Activated naive CD8-positive, alpha-beta T cell treated with anti-CD3 and anti-CD28 coated beads for 36 hours (primary cell): ENCODE measurements at regions not wholly inside any gene's neighbourhood (a gene's known extent, or its start where the extent isn't known, plus 50 kb on each side); places are given as distances from the start of the nearest gene placed in this dataset.

Experiments
- DNase-seq: peaks from one replicate; pipeline ENCODE4 v3.0.0; 2021
- H3K27ac Mint-ChIP-seq: one replicate; pipeline ENCODE4 v1.8.0; 2022; ENCODE audit warnings: mild to moderate bottlenecking, moderate library complexity, mixed read lengths
- H3K27me3 Mint-ChIP-seq: one replicate; pipeline ENCODE4 v1.8.0; 2022; ENCODE audit warnings: mild to moderate bottlenecking, mixed read lengths
- H3K36me3 Mint-ChIP-seq: one replicate; pipeline ENCODE4 v1.8.0; 2021; ENCODE audit warnings: mild to moderate bottlenecking, mixed read lengths
- H3K4me1 Mint-ChIP-seq: one replicate; pipeline ENCODE4 v1.8.0; 2021; ENCODE audit warnings: mixed read lengths
- H3K4me3 Mint-ChIP-seq: one replicate; pipeline ENCODE4 v1.8.0; 2022; ENCODE audit warnings: mild to moderate bottlenecking, moderate library complexity, mixed read lengths
- H3K9me3 Mint-ChIP-seq: one replicate; pipeline ENCODE4 v1.8.0; 2022; ENCODE audit warnings: mixed read lengths

GRCh38 chr18:28791101-28791500 lies 614.2 kb upstream of the CDH2 start:
- H3K27me3 Mint-ChIP-seq = no peaks in the 10 kb centered on the region
- H3K27ac Mint-ChIP-seq = no peak overlapping the region
- no peaks in the 10 kb centered on the region for H3K36me3 Mint-ChIP-seq
- peaks cover 7% of the 10 kb centered on the region for H3K9me3 Mint-ChIP-seq
- no peaks in the 10 kb centered on the region for H3K4me1 Mint-ChIP-seq
- H3K4me3 Mint-ChIP-seq = no peak overlapping the region
- no peak for DNase-seq

- no peak overlapping the region for H3K4me3 Mint-ChIP-seq
- H3K9me3 Mint-ChIP-seq = peaks cover 5% of the 10 kb centered on the region
- no peaks in the 10 kb centered on the region for H3K4me1 Mint-ChIP-seq
- H3K36me3 Mint-ChIP-seq = no peaks in the 10 kb centered on the region
- H3K27me3 Mint-ChIP-seq = no peaks in the 10 kb centered on the region
- H3K27ac Mint-ChIP-seq = no peak overlapping the region
- no peak for DNase-seq
Measured at GRCh38 chr18:28789502-28789901, 612.6 kb upstream of the CDH2 start.

- Mint-ChIP-seq H3K9me3 (no peaks in the 10 kb centered on the region), H3K27ac (no peak overlapping the region), H3K36me3 (no peaks in the 10 kb centered on the region), H3K27me3 (no peaks in the 10 kb centered on the region), H3K4me1 (no peaks in the 10 kb centered on the region), H3K4me3 (no peak overlapping the region)
- no peak for DNase-seq
Measured at GRCh38 chr18:28786926-28787325, 610.0 kb upstream of the CDH2 start.

- Mint-ChIP-seq H3K4me1 (no peaks in the 10 kb centered on the region), H3K9me3 (no peaks in the 10 kb centered on the region), H3K27ac (no peak overlapping the region), H3K4me3 (no peak overlapping the region), H3K36me3 (no peaks in the 10 kb centered on the region), H3K27me3 (no peaks in the 10 kb centered on the region)
- no peak for DNase-seq
Measured at GRCh38 chr18:28781616-28782362, 604.9 kb upstream of the CDH2 start.

- Mint-ChIP-seq H3K27ac (no peak overlapping the region), H3K9me3 (no peaks in the 10 kb centered on the region), H3K4me3 (no peak overlapping the region), H3K4me1 (no peaks in the 10 kb centered on the region), H3K36me3 (no peaks in the 10 kb centered on the region), H3K27me3 (no peaks in the 10 kb centered on the region)
- no peak for DNase-seq
Measured at GRCh38 chr18:28778706-28779105, 601.8 kb upstream of the CDH2 start.

GRCh38 chr18:28777756-28778155 lies 600.8 kb upstream of the CDH2 start:
- Mint-ChIP-seq H3K9me3 (no peaks in the 10 kb centered on the region), H3K4me1 (no peaks in the 10 kb centered on the region), H3K27ac (no peak overlapping the region), H3K36me3 (no peaks in the 10 kb centered on the region), H3K4me3 (no peak overlapping the region), H3K27me3 (no peaks in the 10 kb centered on the region)
- no peak for DNase-seq

- no peaks in the 10 kb centered on the region for H3K36me3 Mint-ChIP-seq
- H3K27me3 Mint-ChIP-seq = no peaks in the 10 kb centered on the region
- no peak for DNase-seq
- H3K4me3 Mint-ChIP-seq = no peak overlapping the region
- no peak overlapping the region for H3K27ac Mint-ChIP-seq
- no peaks in the 10 kb centered on the region for H3K4me1 Mint-ChIP-seq
- H3K9me3 Mint-ChIP-seq = no peaks in the 10 kb centered on the region
Measured at GRCh38 chr18:28771849-28772248, 594.9 kb upstream of the CDH2 start.

- H3K9me3 Mint-ChIP-seq = no peaks in the 10 kb centered on the region
- no peaks in the 10 kb centered on the region for H3K4me1 Mint-ChIP-seq
- DNase-seq = no peak
- H3K4me3 Mint-ChIP-seq = no peak overlapping the region
- no peaks in the 10 kb centered on the region for H3K27me3 Mint-ChIP-seq
- H3K27ac Mint-ChIP-seq = no peak overlapping the region
- H3K36me3 Mint-ChIP-seq = no peaks in the 10 kb centered on the region
Measured at GRCh38 chr18:28768791-28769768, 592.1 kb upstream of the CDH2 start.

GRCh38 chr18:28767727-28768211 lies 590.8 kb upstream of the CDH2 start:
- H3K4me3 Mint-ChIP-seq = no peak overlapping the region
- no peak for DNase-seq
- no peaks in the 10 kb centered on the region for H3K27me3 Mint-ChIP-seq
- no peak overlapping the region for H3K27ac Mint-ChIP-seq
- no peaks in the 10 kb centered on the region for H3K36me3 Mint-ChIP-seq
- no peaks in the 10 kb centered on the region for H3K9me3 Mint-ChIP-seq
- no peaks in the 10 kb centered on the region for H3K4me1 Mint-ChIP-seq

GRCh38 chr18:28767201-28767600 lies 590.3 kb upstream of the CDH2 start:
- Mint-ChIP-seq H3K9me3 (no peaks in the 10 kb centered on the region), H3K27ac (no peak overlapping the region), H3K4me3 (no peak overlapping the region), H3K27me3 (no peaks in the 10 kb centered on the region), H3K36me3 (no peaks in the 10 kb centered on the region), H3K4me1 (no peaks in the 10 kb centered on the region)
- no peak for DNase-seq

- Mint-ChIP-seq H3K36me3 (no peaks in the 10 kb centered on the region), H3K4me1 (no peaks in the 10 kb centered on the region), H3K4me3 (no peak overlapping the region), H3K27me3 (no peaks in the 10 kb centered on the region), H3K27ac (no peak overlapping the region), H3K9me3 (no peaks in the 10 kb centered on the region)
- no peak for DNase-seq
Measured at GRCh38 chr18:28766721-28767120, 589.8 kb upstream of the CDH2 start.

GRCh38 chr18:28766027-28766426 lies 589.1 kb upstream of the CDH2 start:
- Mint-ChIP-seq H3K27ac (no peak overlapping the region), H3K27me3 (no peaks in the 10 kb centered on the region), H3K4me3 (no peak overlapping the region), H3K9me3 (no peaks in the 10 kb centered on the region), H3K36me3 (no peaks in the 10 kb centered on the region), H3K4me1 (no peaks in the 10 kb centered on the region)
- no peak for DNase-seq

- Mint-ChIP-seq H3K4me3 (no peak overlapping the region), H3K27ac (no peak overlapping the region), H3K4me1 (no peaks in the 10 kb centered on the region), H3K27me3 (no peaks in the 10 kb centered on the region), H3K36me3 (no peaks in the 10 kb centered on the region), H3K9me3 (no peaks in the 10 kb centered on the region)
- DNase-seq = no peak
Measured at GRCh38 chr18:28760299-28760698, 583.4 kb upstream of the CDH2 start.

- Mint-ChIP-seq H3K36me3 (no peaks in the 10 kb centered on the region), H3K4me1 (no peaks in the 10 kb centered on the region), H3K27me3 (no peaks in the 10 kb centered on the region), H3K4me3 (no peak overlapping the region), H3K27ac (no peak overlapping the region), H3K9me3 (no peaks in the 10 kb centered on the region)
- DNase-seq = no peak
Measured at GRCh38 chr18:28757466-28758008, 580.6 kb upstream of the CDH2 start.

GRCh38 chr18:28743115-28743514 lies 566.2 kb upstream of the CDH2 start:
- H3K4me3 Mint-ChIP-seq = no peak overlapping the region
- H3K36me3 Mint-ChIP-seq = no peaks in the 10 kb centered on the region
- DNase-seq = no peak
- no peaks in the 10 kb centered on the region for H3K4me1 Mint-ChIP-seq
- no peak overlapping the region for H3K27ac Mint-ChIP-seq
- peaks cover 6% of the 10 kb centered on the region for H3K9me3 Mint-ChIP-seq
- H3K27me3 Mint-ChIP-seq = no peaks in the 10 kb centered on the region
